MM.1S (cell line): ENCODE measurements at regions not wholly inside any gene's neighbourhood (a gene's known extent, or its start where the extent isn't known, plus 50 kb on each side); places are given as distances from the start of the nearest gene placed in this dataset.

ENCODE experiments used
- CTCF ChIP-seq: fragments of 300-600 bp; sonication (generic); IDR thresholded peaks from 2 replicates; pipeline ENCODE4 v1.5.1; 2016; ENCODE audit warnings: antibody characterized with exemption, low read length, mixed read lengths
- EZH2 ChIP-seq: fragments of 300-600 bp; sonication (generic); optimal IDR thresholded peaks from 2 replicates; pipeline ENCODE3; 2017; ENCODE audit warnings: low read depth, mild to moderate bottlenecking, antibody characterized with exemption, low read length, mixed read lengths

GRCh38 chr6:81376745-81377144, 375.7 kb downstream of the TENT5A start:
- TF ChIP-seq CTCF = no peak
- TF ChIP-seq EZH2 = no peak
